Trophoblast cell (in vitro differentiated cells and primary cell): ENCODE measurements at regions not wholly inside any gene's neighbourhood (a gene's known extent, or its start where the extent isn't known, plus 50 kb on each side); places are given as distances from the start of the nearest gene placed in this dataset.
A peak's percentile ranks its signal among the peaks of the same experiment; 100 is the strongest.

Experiments used
- DNase-seq, 2 donors: peaks; one replicate each; pipeline ENCODE4 v3.0.0-alpha.2; 2016
- H2AFZ ChIP-seq: 2 replicates; pipeline ENCODE4 v1.6.1; 2013; ENCODE audit warnings: low read length, moderate library complexity, mild to moderate bottlenecking; ENCODE audit not compliant: insufficient read depth, poor library complexity
- H2AK5ac ChIP-seq: 2 replicates; pipeline ENCODE4 v1.6.1; 2013; ENCODE audit warnings: mild to moderate bottlenecking, low read length
- H2BK120ac ChIP-seq: 2 replicates; pipeline ENCODE4 v1.6.1; 2013; ENCODE audit warnings: low read length, mild to moderate bottlenecking, moderate library complexity; ENCODE audit not compliant: insufficient read depth, poor library complexity
- H2BK12ac ChIP-seq: 2 replicates; pipeline ENCODE4 v1.6.1; 2013; ENCODE audit warnings: mild to moderate bottlenecking, low read length, moderate library complexity
- H2BK5ac ChIP-seq: 2 replicates; pipeline ENCODE4 v1.6.1; 2013; ENCODE audit warnings: low read length, low read depth, moderate library complexity, mild to moderate bottlenecking; ENCODE audit not compliant: poor library complexity
- H3K14ac ChIP-seq: 2 replicates; pipeline ENCODE4 v1.6.1; 2013; ENCODE audit warnings: mild to moderate bottlenecking, low read length
- H3K18ac ChIP-seq: 2 replicates; pipeline ENCODE4 v1.6.1; 2013; ENCODE audit warnings: mild to moderate bottlenecking, low read length
- H3K23ac ChIP-seq: 2 replicates; pipeline ENCODE4 v1.6.1; 2013; ENCODE audit warnings: low read length
- H3K27ac ChIP-seq: 2 replicates; pipeline ENCODE4 v1.5.1; 2013; ENCODE audit warnings: low read depth, mild to moderate bottlenecking, inconsistent platforms, low read length, moderate library complexity
- H3K27me3 ChIP-seq: 2 replicates; pipeline ENCODE4 v1.6.1; 2013; ENCODE audit warnings: inconsistent platforms, mild to moderate bottlenecking, low read length, moderate library complexity; ENCODE audit not compliant: insufficient read depth
- H3K36me3 ChIP-seq, 2 experiments: 1 replicate in 1 of 2; 2 replicates in 1 of 2; pipeline ENCODE4 v1.6.1; 2013; ENCODE audit warnings: low read length in 2 of 2, mild to moderate bottlenecking in 2 of 2, moderate library complexity in 1 of 2; ENCODE audit not compliant: insufficient read depth in 2 of 2, control insufficient read depth in 1 of 2
- H3K4ac ChIP-seq: 2 replicates; pipeline ENCODE4 v1.6.1; 2013; ENCODE audit warnings: low read depth, mild to moderate bottlenecking, low read length, moderate library complexity
- H3K4me1 ChIP-seq, 2 experiments: 1 replicate in 1 of 2; 2 replicates in 1 of 2; pipeline ENCODE4 v1.6.1; 2013; ENCODE audit warnings: low read length in 2 of 2, mild to moderate bottlenecking in 2 of 2, moderate library complexity in 1 of 2; ENCODE audit not compliant: insufficient read depth in 2 of 2, control insufficient read depth in 1 of 2
- H3K4me2 ChIP-seq: 2 replicates; pipeline ENCODE4 v1.6.1; 2013; ENCODE audit warnings: inconsistent platforms, mild to moderate bottlenecking, low read length, moderate library complexity
- H3K4me3 ChIP-seq: 2 replicates; pipeline ENCODE4 v1.5.1; 2013; ENCODE audit warnings: mild to moderate bottlenecking, low read depth, low read length, inconsistent platforms
- H3K79me1 ChIP-seq: one replicate; pipeline ENCODE4 v1.6.1; 2013; ENCODE audit warnings: low read length
- H3K79me2 ChIP-seq: 2 replicates; pipeline ENCODE4 v1.6.1; 2013; ENCODE audit warnings: low read length, mild to moderate bottlenecking; ENCODE audit not compliant: control insufficient read depth, insufficient read depth, poor library complexity
- H3K9ac ChIP-seq: 2 replicates; pipeline ENCODE4 v1.6.1; 2013; ENCODE audit warnings: mild to moderate bottlenecking, low read length
- H3K9me3 ChIP-seq: 2 replicates; pipeline ENCODE4 v1.6.1; 2013; ENCODE audit warnings: low read depth, mild to moderate bottlenecking, control low read depth, inconsistent platforms, low read length; ENCODE audit not compliant: insufficient read depth
- H4K12ac ChIP-seq: 2 replicates; pipeline ENCODE4 v1.6.1; 2013; ENCODE audit warnings: low read depth, mild to moderate bottlenecking, low read length, moderate library complexity
- H4K8ac ChIP-seq: 2 replicates; pipeline ENCODE4 v1.6.1; 2013; ENCODE audit warnings: low read depth, mild to moderate bottlenecking, low read length, moderate library complexity
- H4K91ac ChIP-seq: one replicate; pipeline ENCODE4 v1.6.1; 2013; ENCODE audit warnings: low read depth, mild to moderate bottlenecking, low read length, moderate library complexity
- WGBS: extraction: QIAGEN DNeasy Blood & Tissue Kit; methylation state at CpG from one replicate; pipeline ENCODE4 v1.1.7; 2013; ENCODE audit warnings: missing lambda C conversion rate; ENCODE audit not compliant: insufficient read length, insufficient coverage; ENCODE audit errors: extremely low coverage; 5-methylcytosine and 5-hydroxymethylcytosine counted together

GRCh38 chr4:188779581-188779980 lies 640.3 kb downstream of the TRIML1 start:
- no peak overlapping the region for H3K18ac ChIP-seq
- H2BK12ac ChIP-seq = no peak overlapping the region
- H3K4me3 ChIP-seq = no peak overlapping the region
- H4K8ac ChIP-seq = no peak overlapping the region
- no peak overlapping the region for H3K23ac ChIP-seq
- peaks cover 4% of the 10 kb centered on the region for H3K9me3 ChIP-seq
- no CpG with 5 or more reads among the region's 3 CpGs for WGBS
- H3K36me3 ChIP-seq = no peaks in the 10 kb centered on the region
- H3K79me1 ChIP-seq = no peaks in the 10 kb centered on the region
- no peak overlapping the region for H2BK120ac ChIP-seq
- H2AFZ ChIP-seq = no peak overlapping the region
- no peaks in the 10 kb centered on the region for H3K4me1 ChIP-seq
- no peaks in the 10 kb centered on the region for H3K27me3 ChIP-seq
- H2AK5ac ChIP-seq = no peak overlapping the region
- no peak overlapping the region for H3K4me2 ChIP-seq
- H3K79me2 ChIP-seq = no peaks in the 10 kb centered on the region
- no peak overlapping the region for H4K91ac ChIP-seq
- H3K14ac ChIP-seq = no peak overlapping the region
- H3K27ac ChIP-seq = no peak overlapping the region
- DNase-seq = no peak
- no peak overlapping the region for H3K4ac ChIP-seq
- no peak overlapping the region for H2BK5ac ChIP-seq
- no peak overlapping the region for H4K12ac ChIP-seq
- no peak overlapping the region for H3K9ac ChIP-seq

GRCh38 chr4:188780028-188780427 lies 640.8 kb downstream of the TRIML1 start:
- no peak overlapping the region for H3K4ac ChIP-seq
- no peak overlapping the region for H3K23ac ChIP-seq
- no peaks in the 10 kb centered on the region for H3K27me3 ChIP-seq
- H2BK12ac ChIP-seq = no peak overlapping the region
- DNase-seq = no peak
- H2BK5ac ChIP-seq = no peak overlapping the region
- no peaks in the 10 kb centered on the region for H3K79me1 ChIP-seq
- H3K9ac ChIP-seq = no peak overlapping the region
- H3K18ac ChIP-seq = no peak overlapping the region
- H2BK120ac ChIP-seq = no peak overlapping the region
- no peak overlapping the region for H4K91ac ChIP-seq
- H3K4me2 ChIP-seq = no peak overlapping the region
- H3K36me3 ChIP-seq = no peaks in the 10 kb centered on the region
- H3K27ac ChIP-seq = no peak overlapping the region
- no peak overlapping the region for H4K12ac ChIP-seq
- no peak overlapping the region for H2AK5ac ChIP-seq
- H4K8ac ChIP-seq = no peak overlapping the region
- H3K4me3 ChIP-seq = no peak overlapping the region
- no CpG with 5 or more reads among the region's 5 CpGs for WGBS
- no peaks in the 10 kb centered on the region for H3K79me2 ChIP-seq
- peaks cover 4% of the 10 kb centered on the region for H3K9me3 ChIP-seq
- no peak overlapping the region for H2AFZ ChIP-seq
- no peak overlapping the region for H3K14ac ChIP-seq
- no peaks in the 10 kb centered on the region for H3K4me1 ChIP-seq

- H2BK5ac ChIP-seq = no peak overlapping the region
- no peak overlapping the region for H3K4me3 ChIP-seq
- H3K79me1 ChIP-seq = no peaks in the 10 kb centered on the region
- no peaks in the 10 kb centered on the region for H3K36me3 ChIP-seq
- H3K18ac ChIP-seq = no peak overlapping the region
- H4K8ac ChIP-seq = no peak overlapping the region
- WGBS = no CpG with 5 or more reads among the region's 5 CpGs
- H3K23ac ChIP-seq = no peak overlapping the region
- no peak overlapping the region for H4K12ac ChIP-seq
- H2AFZ ChIP-seq = no peak overlapping the region
- no peak overlapping the region for H2AK5ac ChIP-seq
- no peaks in the 10 kb centered on the region for H3K4me1 ChIP-seq
- H2BK120ac ChIP-seq = no peak overlapping the region
- H3K4me2 ChIP-seq = no peak overlapping the region
- H3K9me3 ChIP-seq = peaks cover 4% of the 10 kb centered on the region
- H3K79me2 ChIP-seq = no peaks in the 10 kb centered on the region
- H4K91ac ChIP-seq = no peak overlapping the region
- no peaks in the 10 kb centered on the region for H3K27me3 ChIP-seq
- H3K27ac ChIP-seq = no peak overlapping the region
- no peak for DNase-seq
- no peak overlapping the region for H3K9ac ChIP-seq
- no peak overlapping the region for H3K14ac ChIP-seq
- H2BK12ac ChIP-seq = no peak overlapping the region
- H3K4ac ChIP-seq = no peak overlapping the region
Measured at GRCh38 chr4:188780686-188781085, 641.4 kb downstream of the TRIML1 start.

- Histone ChIP-seq H3K4me2 (no peak overlapping the region), H3K14ac (no peak overlapping the region), H4K12ac (no peak overlapping the region), H2AK5ac (no peak overlapping the region), H3K9ac (no peak overlapping the region), H4K8ac (no peak overlapping the region), H2BK120ac (no peak overlapping the region), H3K18ac (no peak overlapping the region), H3K36me3 (no peaks in the 10 kb centered on the region), H3K4ac (no peak overlapping the region), H2AFZ (no peak overlapping the region), H3K4me1 (no peaks in the 10 kb centered on the region), H3K27me3 (no peaks in the 10 kb centered on the region), H3K9me3 (no peaks in the 10 kb centered on the region), H4K91ac (no peak overlapping the region), H3K23ac (no peak overlapping the region), H2BK12ac (no peak overlapping the region), H3K27ac (no peak overlapping the region), H3K79me2 (no peaks in the 10 kb centered on the region), H3K79me1 (no peaks in the 10 kb centered on the region), H2BK5ac (no peak overlapping the region), H3K4me3 (no peak overlapping the region)
- DNase-seq = peak in 1 of 2 donors; percentile 5
- WGBS = no CpG with 5 or more reads among the region's 3 CpGs
Measured at GRCh38 chr4:188781655-188782054, 642.4 kb downstream of the TRIML1 start.
